Heart left ventricle (tissue), 13 donors: ENCODE measurements at regions not wholly inside any gene's neighbourhood (a gene's known extent, or its start where the extent isn't known, plus 50 kb on each side); places are given as distances from the start of the nearest gene placed in this dataset.

ENCODE experiments used
- POLR2A ChIP-seq, 2 donors: fragments of 450-650 bp; IDR thresholded peaks; one replicate each; pipeline ENCODE4 v1.6.1; 2017; ENCODE audit warnings: antibody characterized with exemption in 2 of 2, mild to moderate bottlenecking in 2 of 2, moderate library complexity in 2 of 2
- TF ChIP-seq, protein P1 (sequence below), 12 donors: fragments of 200-600 bp; sonication (generic) in 4 of 12; IDR thresholded peaks; one replicate each; pipeline versions ENCODE4 v1.5.0 to v1.8.0; 2018 to 2022; ENCODE audit warnings: antibody characterized with exemption in 12 of 12, mild to moderate bottlenecking in 5 of 12
- donor health status: ischemic (EF 13 %, LVEDD 7.1; RV severe dilation, severe dysfunction).
- donor health status: DM: no; HTN: yes; CAD: no.
- donor health status: DM: no; HTN: no; CAD: no.
- donor health status: ischemic (EF 25% LVEDD 6.9; RV normal size, moderate dysfunction).
- donor health status: ischemic (EF 25% LVEDD 5.7; RV mildly dilated, moderate dysfunction).
- donor health status: ischemic (EF 35%, LVEDD 5.7; RV mildly dilated, moderate dysfunction).
- donor health status: nonischemic (EF 11% LVEDD 7.7; RV severe dilation, severe dysfunction).
- donor health status: DM: yes; HTN: yes; CAD: no.
- donor health status: PGD.
- donor health status: ischemic (EF 29% LVEDD 5.4; RV normal size, mild dysfunction).
- donor health status: nonischemic (EF 23%, LVEDD 6.1; RV moderate dilation, normal function).

DNA sequence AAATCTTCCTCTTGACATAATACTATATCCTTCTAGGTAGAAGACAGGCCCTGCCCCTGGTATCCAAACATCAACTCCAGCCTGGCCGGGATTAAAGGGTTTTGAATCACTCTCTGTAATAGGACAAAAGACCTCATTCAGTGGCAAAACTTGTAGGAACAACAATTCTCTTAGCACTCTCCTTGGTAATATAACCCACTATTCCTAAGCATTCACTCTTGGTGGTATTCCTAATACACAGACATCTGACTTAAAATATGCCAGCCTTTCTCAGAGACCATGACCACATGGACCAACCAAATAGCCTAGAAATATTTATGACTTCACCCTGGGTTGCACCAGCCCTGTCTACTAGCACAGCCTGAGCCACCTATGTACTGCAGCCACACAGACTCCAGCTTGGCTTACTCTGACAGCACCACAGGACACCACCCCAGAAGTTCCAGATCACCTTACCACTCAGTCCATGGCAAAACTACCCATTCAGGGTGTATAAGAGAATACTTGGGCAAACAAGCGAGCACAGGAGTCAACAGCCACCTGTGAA is 244.9 kb upstream of the NEBL start:
- TF ChIP-seq POLR2A (IDR thresholded peaks at IDR 0.05): no peak
- TF ChIP-seq, protein P1, sequence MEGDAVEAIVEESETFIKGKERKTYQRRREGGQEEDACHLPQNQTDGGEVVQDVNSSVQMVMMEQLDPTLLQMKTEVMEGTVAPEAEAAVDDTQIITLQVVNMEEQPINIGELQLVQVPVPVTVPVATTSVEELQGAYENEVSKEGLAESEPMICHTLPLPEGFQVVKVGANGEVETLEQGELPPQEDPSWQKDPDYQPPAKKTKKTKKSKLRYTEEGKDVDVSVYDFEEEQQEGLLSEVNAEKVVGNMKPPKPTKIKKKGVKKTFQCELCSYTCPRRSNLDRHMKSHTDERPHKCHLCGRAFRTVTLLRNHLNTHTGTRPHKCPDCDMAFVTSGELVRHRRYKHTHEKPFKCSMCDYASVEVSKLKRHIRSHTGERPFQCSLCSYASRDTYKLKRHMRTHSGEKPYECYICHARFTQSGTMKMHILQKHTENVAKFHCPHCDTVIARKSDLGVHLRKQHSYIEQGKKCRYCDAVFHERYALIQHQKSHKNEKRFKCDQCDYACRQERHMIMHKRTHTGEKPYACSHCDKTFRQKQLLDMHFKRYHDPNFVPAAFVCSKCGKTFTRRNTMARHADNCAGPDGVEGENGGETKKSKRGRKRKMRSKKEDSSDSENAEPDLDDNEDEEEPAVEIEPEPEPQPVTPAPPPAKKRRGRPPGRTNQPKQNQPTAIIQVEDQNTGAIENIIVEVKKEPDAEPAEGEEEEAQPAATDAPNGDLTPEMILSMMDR (IDR thresholded peaks at IDR 0.05): no peak
